Chondrocyte (in vitro differentiated cells): ENCODE measurements at regions not wholly inside any gene's neighbourhood (a gene's known extent, or its start where the extent isn't known, plus 50 kb on each side); places are given as distances from the start of the nearest gene placed in this dataset.

Source experiments
- DNase-seq: peaks from one replicate; pipeline ENCODE4 v3.0.0; 2021; ENCODE audit warnings: mixed read lengths, low spot score
- H3K27ac Mint-ChIP-seq: one replicate; pipeline ENCODE4 v1.8.0; 2021; ENCODE audit warnings: mild to moderate bottlenecking, moderate library complexity, mixed read lengths; ENCODE audit not compliant: unreplicated experiment
- H3K27me3 Mint-ChIP-seq: 2 replicates; pipeline ENCODE4 v1.8.0; 2021; ENCODE audit warnings: low read depth, mixed read lengths
- H3K36me3 Mint-ChIP-seq: 2 replicates; pipeline ENCODE4 v1.8.0; 2021; ENCODE audit warnings: low read depth, mixed read lengths
- H3K4me1 Mint-ChIP-seq: 2 replicates; pipeline ENCODE4 v1.8.0; 2021; ENCODE audit warnings: low read depth, mild to moderate bottlenecking, mixed read lengths
- H3K4me3 Mint-ChIP-seq: one replicate; pipeline ENCODE4 v1.8.0; 2021; ENCODE audit warnings: mild to moderate bottlenecking, moderate library complexity, mixed read lengths; ENCODE audit not compliant: unreplicated experiment
- H3K9me3 Mint-ChIP-seq: 2 replicates; pipeline ENCODE4 v1.8.0; 2021; ENCODE audit warnings: low read depth, mixed read lengths
- CTCF ChIP-seq: fragments of 200-600 bp; sonication (generic); IDR thresholded peaks from 2 replicates; pipeline ENCODE4 v1.5.0; 2021; ENCODE audit warnings: antibody characterized with exemption, mild to moderate bottlenecking, moderate library complexity

GRCh38 chr7:156019308-156019707, 207.0 kb upstream of the SHH start:
- H3K4me1 Mint-ChIP-seq: no peaks in the 10 kb centered on the region
- peaks cover 1% of the 10 kb centered on the region for H3K27me3 Mint-ChIP-seq
- H3K36me3 Mint-ChIP-seq: no peaks in the 10 kb centered on the region
- no peak for DNase-seq
- no peak for TF ChIP-seq CTCF
- no peak overlapping the region for H3K27ac Mint-ChIP-seq
- peaks cover 11% of the 10 kb centered on the region for H3K9me3 Mint-ChIP-seq
- no peak overlapping the region for H3K4me3 Mint-ChIP-seq

- Mint-ChIP-seq H3K36me3 (no peaks in the 10 kb centered on the region), H3K27ac (no peak overlapping the region)
- no peak for TF ChIP-seq CTCF
These were observed 205.8 kb upstream of the SHH start for GRCh38 chr7:156017916-156018700.

GRCh38 chr7:156017431-156017830, 205.2 kb upstream of the SHH start:
- peak; percentile 67 for DNase-seq
- Mint-ChIP-seq H3K9me3 (peaks cover 21% of the 10 kb centered on the region), H3K36me3 (no peaks in the 10 kb centered on the region)

More at GRCh38 chr7:156017916-156018700, 205.8 kb upstream of the SHH start:
- Mint-ChIP-seq H3K27me3 (no peaks in the 10 kb centered on the region), H3K9me3 (peaks cover 19% of the 10 kb centered on the region), H3K4me1 (no peaks in the 10 kb centered on the region), H3K4me3 (no peak overlapping the region)
- peak; percentile 68 for DNase-seq

GRCh38 chr7:156015237-156016020, 203.2 kb upstream of the SHH start:
- H3K4me1 Mint-ChIP-seq: no peaks in the 10 kb centered on the region
- no peaks in the 10 kb centered on the region for H3K36me3 Mint-ChIP-seq
- H3K9me3 Mint-ChIP-seq: peaks cover 24% of the 10 kb centered on the region
- no peak overlapping the region for H3K27ac Mint-ChIP-seq
- H3K4me3 Mint-ChIP-seq: no peak overlapping the region
- no peaks in the 10 kb centered on the region for H3K27me3 Mint-ChIP-seq
- no peak for TF ChIP-seq CTCF
- DNase-seq: no peak

More at GRCh38 chr7:156017431-156017830, 205.2 kb upstream of the SHH start:
- Mint-ChIP-seq H3K4me3 (no peak overlapping the region), H3K4me1 (no peaks in the 10 kb centered on the region), H3K27ac (no peak overlapping the region), H3K27me3 (no peaks in the 10 kb centered on the region)
- no peak for TF ChIP-seq CTCF

- Mint-ChIP-seq H3K36me3 (no peaks in the 10 kb centered on the region), H3K27ac (no peak overlapping the region), H3K9me3 (peaks cover 29% of the 10 kb centered on the region), H3K27me3 (peaks cover under 1% of the 10 kb centered on the region), H3K4me1 (no peaks in the 10 kb centered on the region), H3K4me3 (no peak overlapping the region)
- DNase-seq: no peak
- no peak for TF ChIP-seq CTCF
These were observed 202.5 kb upstream of the SHH start for GRCh38 chr7:156014808-156015207.
